ENCODE measurements at regions not wholly inside any gene's neighbourhood (a gene's known extent, or its start where the extent isn't known, plus 50 kb on each side); places are given as distances from the start of the nearest gene placed in this dataset.

DNA sequence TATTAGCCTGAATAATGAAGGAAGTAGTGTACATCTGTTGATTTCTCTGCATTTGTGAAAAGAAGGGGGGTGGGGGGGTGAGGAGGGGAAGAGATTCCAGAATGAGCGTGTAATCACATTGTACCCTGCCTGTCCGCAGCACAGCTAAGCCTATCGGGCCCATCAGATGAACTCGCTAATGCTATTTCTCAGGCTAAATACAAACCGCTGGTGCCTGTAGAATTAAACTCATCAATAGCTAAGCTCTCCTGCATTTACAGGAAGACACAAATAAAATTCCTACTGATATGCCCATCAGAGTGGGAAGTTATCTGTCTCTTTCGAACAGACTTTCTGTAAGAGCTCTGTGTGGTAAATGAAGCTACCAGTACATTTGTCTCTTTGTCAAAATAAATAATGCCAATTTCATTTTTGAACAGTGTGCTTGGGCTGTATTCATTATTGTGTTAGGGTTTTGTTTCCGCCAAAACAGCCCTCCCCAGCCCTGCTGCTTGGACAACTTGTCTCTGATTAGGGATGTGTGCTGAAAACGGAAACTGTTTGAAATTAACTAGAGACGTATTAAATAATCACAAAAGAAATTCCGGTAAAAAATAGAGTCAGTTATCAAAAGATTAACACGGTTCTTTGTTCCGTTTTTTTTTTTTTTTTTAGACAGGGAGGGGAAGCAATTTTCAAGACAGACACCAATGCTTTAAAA is 305.4 kb downstream of the TTLL7 start:
- TF ChIP-seq, protein P1, sequence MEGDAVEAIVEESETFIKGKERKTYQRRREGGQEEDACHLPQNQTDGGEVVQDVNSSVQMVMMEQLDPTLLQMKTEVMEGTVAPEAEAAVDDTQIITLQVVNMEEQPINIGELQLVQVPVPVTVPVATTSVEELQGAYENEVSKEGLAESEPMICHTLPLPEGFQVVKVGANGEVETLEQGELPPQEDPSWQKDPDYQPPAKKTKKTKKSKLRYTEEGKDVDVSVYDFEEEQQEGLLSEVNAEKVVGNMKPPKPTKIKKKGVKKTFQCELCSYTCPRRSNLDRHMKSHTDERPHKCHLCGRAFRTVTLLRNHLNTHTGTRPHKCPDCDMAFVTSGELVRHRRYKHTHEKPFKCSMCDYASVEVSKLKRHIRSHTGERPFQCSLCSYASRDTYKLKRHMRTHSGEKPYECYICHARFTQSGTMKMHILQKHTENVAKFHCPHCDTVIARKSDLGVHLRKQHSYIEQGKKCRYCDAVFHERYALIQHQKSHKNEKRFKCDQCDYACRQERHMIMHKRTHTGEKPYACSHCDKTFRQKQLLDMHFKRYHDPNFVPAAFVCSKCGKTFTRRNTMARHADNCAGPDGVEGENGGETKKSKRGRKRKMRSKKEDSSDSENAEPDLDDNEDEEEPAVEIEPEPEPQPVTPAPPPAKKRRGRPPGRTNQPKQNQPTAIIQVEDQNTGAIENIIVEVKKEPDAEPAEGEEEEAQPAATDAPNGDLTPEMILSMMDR (IDR thresholded peaks at IDR 0.05): no peak

DNA sequence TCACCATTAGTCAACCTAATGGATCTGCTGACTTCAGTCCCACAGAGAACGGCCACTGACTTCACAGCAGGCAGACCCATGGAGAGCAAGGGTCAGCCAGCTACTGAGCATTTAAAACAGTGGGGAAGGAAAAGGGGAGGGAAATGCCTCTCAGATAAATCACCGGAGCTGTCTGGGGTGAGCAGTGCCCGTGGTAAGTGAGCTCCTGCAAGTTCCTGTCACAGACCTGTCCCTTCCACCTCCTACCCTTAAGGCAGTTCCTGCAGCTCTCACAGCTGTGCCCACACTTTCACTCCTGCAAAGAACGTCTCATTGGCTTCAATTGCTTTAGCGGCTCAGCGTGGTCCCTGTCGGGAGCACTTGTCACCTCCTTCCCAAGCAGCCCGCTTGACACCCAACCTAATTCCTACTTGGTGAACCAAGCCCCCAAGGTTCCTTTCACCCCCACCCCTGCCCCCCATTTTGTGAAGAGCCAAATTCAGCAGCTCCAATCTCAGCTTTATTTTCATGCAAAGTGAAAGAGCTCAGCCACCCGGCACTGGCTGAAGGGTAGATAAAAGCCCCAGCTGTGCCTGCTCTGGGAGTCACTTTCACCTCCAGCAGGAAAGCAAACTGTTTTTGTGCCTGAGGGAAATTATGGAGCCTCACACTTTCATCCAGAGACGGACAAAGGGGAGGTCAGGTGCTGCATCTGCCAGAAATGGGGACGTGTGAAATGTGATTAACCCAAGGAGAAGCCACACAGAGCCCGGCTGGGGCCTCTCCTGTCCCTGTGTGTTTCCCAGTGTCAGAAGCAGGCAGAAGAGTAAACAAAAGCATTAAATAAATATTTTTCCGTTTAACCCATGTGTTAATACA is 306.2 kb downstream of the TTLL7 start:
- TF ChIP-seq, protein P1 (IDR thresholded peaks at IDR 0.05): no peak

- TF ChIP-seq, protein P1 (IDR thresholded peaks at IDR 0.05): no peak
These were observed 306.9 kb downstream of the TTLL7 start for GRCh38 chr1:83691953-83692500.

DNA sequence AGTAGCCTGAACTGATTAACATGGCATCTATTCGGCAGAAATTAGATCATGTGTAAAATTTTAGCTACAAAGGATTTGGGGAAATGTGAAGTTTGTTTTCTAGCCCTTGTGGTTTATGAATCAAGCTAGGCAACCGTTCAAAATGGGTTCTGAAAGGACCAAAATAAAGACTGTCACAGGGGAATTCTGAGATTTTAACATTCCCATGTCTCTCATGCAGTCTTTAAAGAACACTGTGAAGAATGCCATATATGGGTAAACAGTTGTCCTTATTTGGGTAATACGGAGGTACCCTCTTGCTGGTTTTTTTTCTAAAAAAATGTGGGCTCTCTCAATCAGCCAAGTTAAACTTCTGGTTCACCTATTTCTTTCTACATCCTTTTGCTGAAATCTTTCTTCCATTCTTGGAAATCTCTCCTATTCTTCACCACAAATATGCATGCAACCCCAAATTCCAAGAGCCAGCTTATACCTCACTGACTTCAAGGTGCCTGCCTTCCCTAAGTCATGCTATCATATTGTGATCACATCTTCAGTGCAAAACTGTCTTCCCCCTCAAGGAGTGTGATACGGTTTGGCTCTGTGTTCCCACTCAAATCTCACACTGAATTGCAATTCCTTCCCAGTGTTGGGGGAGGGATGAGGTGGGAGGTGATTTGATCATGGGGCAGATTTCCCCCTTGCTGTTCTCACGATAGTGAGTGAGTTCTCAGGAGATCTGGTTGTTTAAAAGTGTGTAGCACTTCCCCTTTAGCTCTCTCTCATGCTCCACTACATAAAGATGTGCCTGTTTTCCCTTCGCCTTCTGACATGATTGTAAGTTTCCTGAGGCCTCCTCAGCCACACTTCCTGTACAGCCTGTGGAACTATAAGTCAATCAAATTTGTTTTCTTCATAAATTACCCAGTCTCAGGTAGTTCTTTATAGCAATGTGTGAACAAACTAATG is 308.7 kb downstream of the TTLL7 start:
- TF ChIP-seq, protein P1 (IDR thresholded peaks at IDR 0.05): no peak

GRCh38 chr1:83682132-83682531 is 316.8 kb downstream of the TTLL7 start:
- TF ChIP-seq, protein P1 (IDR thresholded peaks at IDR 0.05): no peak

GRCh38 chr1:83676106-83676505 is 322.8 kb downstream of the TTLL7 start:
- TF ChIP-seq, protein P1 (IDR thresholded peaks at IDR 0.05): no peak

DNA sequence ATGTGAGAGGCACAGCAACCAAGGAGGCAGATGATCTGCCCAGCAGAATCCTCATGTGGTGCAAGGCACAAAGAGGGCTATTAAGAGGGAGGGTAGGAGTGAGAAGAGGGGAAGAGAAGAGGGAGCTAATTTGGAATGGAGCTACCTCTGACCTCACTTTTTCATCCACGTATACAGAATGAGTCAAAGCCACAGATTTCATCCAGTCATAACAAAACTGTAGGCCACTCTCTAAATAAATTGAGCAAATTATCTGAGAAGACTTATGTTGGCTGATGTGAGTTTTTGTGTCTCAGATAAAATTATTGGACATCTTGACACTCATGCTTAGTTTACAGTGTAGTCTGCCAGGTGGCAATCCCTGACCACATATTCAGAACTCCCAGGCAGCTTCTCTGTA is 325.6 kb downstream of the TTLL7 start:
- TF ChIP-seq, protein P1 (IDR thresholded peaks at IDR 0.05): no peak
